Activated CD4-positive, alpha-beta T cell treated with anti-CD3 and anti-CD28 coated beads, Interleukin-2, amount 50 U/mL, for 48 hours (primary cell): ENCODE measurements at regions not wholly inside any gene's neighbourhood (a gene's known extent, or its start where the extent isn't known, plus 50 kb on each side); places are given as distances from the start of the nearest gene placed in this dataset.

Source experiments
- DNase-seq, 2 experiments: peaks; one replicate each; pipeline ENCODE4 v3.0.0-alpha.2; 2020

- no peak for DNase-seq
Observed at GRCh38 chr20:40486297-40486696, 202.7 kb downstream of the MAFB start.

- no peak for DNase-seq
Observed at GRCh38 chr20:40481743-40482458, 207.1 kb downstream of the MAFB start.

- DNase-seq = no peak
Observed at GRCh38 chr20:40481337-40481736, 207.7 kb downstream of the MAFB start.

GRCh38 chr20:40477805-40478204 is 211.2 kb downstream of the MAFB start:
- no peak for DNase-seq

GRCh38 chr20:40476461-40476860 is 212.6 kb downstream of the MAFB start:
- DNase-seq = no peak

GRCh38 chr20:40472905-40473304 is 216.1 kb downstream of the MAFB start:
- no peak for DNase-seq

- DNase-seq = no peak
Observed at GRCh38 chr20:40471261-40471629, 217.8 kb downstream of the MAFB start.

- DNase-seq = no peak
Observed at GRCh38 chr20:40470445-40471260, 218.4 kb downstream of the MAFB start.

- no peak for DNase-seq
Observed at GRCh38 chr20:40468759-40469158, 220.3 kb downstream of the MAFB start.

GRCh38 chr20:40467703-40468411 is 221.2 kb downstream of the MAFB start:
- no peak for DNase-seq

GRCh38 chr20:40467067-40467466 is 222.0 kb downstream of the MAFB start:
- no peak for DNase-seq

- DNase-seq = no peak
Observed at GRCh38 chr20:40464731-40465208, 224.3 kb downstream of the MAFB start.

GRCh38 chr20:40463171-40463570 is 225.9 kb downstream of the MAFB start:
- DNase-seq = no peak

- DNase-seq = no peak
Observed at GRCh38 chr20:40462566-40462965, 226.5 kb downstream of the MAFB start.

- DNase-seq = no peak
Observed at GRCh38 chr20:40459299-40459698, 229.7 kb downstream of the MAFB start.

- no peak for DNase-seq
Observed at GRCh38 chr20:40457404-40457803, 231.6 kb downstream of the MAFB start.

- no peak for DNase-seq
Observed at GRCh38 chr20:40452758-40453157, 236.3 kb downstream of the MAFB start.

GRCh38 chr20:40451552-40451951 is 237.5 kb downstream of the MAFB start:
- no peak for DNase-seq

GRCh38 chr20:40449974-40450616 is 238.9 kb downstream of the MAFB start:
- no peak for DNase-seq

- no peak for DNase-seq
Observed at GRCh38 chr20:40449144-40449690, 239.8 kb downstream of the MAFB start.

- no peak for DNase-seq
Observed at GRCh38 chr20:40446888-40447287, 242.1 kb downstream of the MAFB start.

- DNase-seq = no peak
Observed at GRCh38 chr20:40444516-40444915, 244.5 kb downstream of the MAFB start.

GRCh38 chr20:40443753-40444152 is 245.3 kb downstream of the MAFB start:
- no peak for DNase-seq
